C4-2B (cell line): ENCODE measurements at regions not wholly inside any gene's neighbourhood (a gene's known extent, or its start where the extent isn't known, plus 50 kb on each side); places are given as distances from the start of the nearest gene placed in this dataset.

ENCODE experiments used
- CTCF ChIP-seq: fragments of 450-650 bp; conservative IDR thresholded peaks from 2 replicates; pipeline ENCODE4 v1.5.1; 2017; ENCODE audit warnings: mild to moderate bottlenecking
- ZFX ChIP-seq: fragments of 450-650 bp; IDR thresholded peaks from 2 replicates; pipeline ENCODE4 v1.6.1; 2017

DNA sequence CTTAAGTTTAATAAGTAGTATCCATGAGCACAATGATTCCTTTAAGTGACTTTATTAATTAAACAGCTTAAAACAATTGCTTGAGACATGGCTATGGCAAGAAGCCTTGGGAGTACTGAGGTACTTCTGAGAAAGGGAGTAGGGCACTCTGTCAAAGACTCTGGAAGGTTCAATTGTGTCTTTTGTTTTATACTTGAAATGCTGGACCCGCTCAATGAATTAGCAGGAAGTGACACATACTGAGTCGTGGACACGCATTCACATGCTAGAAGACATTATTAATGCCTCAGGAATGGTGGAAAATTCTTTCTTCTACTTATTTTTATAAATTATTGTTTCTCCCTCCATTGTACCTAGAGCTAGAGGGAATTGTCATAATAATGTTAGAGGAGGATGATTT lies 347.3 kb upstream of the ZNF608 start:
- TF ChIP-seq CTCF, result no peak
- no peak for TF ChIP-seq ZFX
